Uterus (tissue), 2 donors: ENCODE measurements at regions not wholly inside any gene's neighbourhood (a gene's known extent, or its start where the extent isn't known, plus 50 kb on each side); places are given as distances from the start of the nearest gene placed in this dataset.

ENCODE experiments used
- POLR2A ChIP-seq, 2 donors: fragments of 450-650 bp; IDR thresholded peaks; one replicate each; pipeline ENCODE4 v1.6.1; 2016; ENCODE audit warnings: antibody characterized with exemption in 2 of 2, mild to moderate bottlenecking in 1 of 2, moderate library complexity in 1 of 2
- TF ChIP-seq, protein P1 (sequence below), 4 experiments: fragments of 200-600 bp in 2 of 4; fragments of 450-650 bp in 2 of 4; sonication (generic) in 2 of 4; IDR thresholded peaks; one replicate each; pipeline ENCODE4 v1.5.1; 2016 to 2019; ENCODE audit warnings: antibody characterized with exemption in 4 of 4, mild to moderate bottlenecking in 2 of 4, moderate library complexity in 1 of 4

DNA sequence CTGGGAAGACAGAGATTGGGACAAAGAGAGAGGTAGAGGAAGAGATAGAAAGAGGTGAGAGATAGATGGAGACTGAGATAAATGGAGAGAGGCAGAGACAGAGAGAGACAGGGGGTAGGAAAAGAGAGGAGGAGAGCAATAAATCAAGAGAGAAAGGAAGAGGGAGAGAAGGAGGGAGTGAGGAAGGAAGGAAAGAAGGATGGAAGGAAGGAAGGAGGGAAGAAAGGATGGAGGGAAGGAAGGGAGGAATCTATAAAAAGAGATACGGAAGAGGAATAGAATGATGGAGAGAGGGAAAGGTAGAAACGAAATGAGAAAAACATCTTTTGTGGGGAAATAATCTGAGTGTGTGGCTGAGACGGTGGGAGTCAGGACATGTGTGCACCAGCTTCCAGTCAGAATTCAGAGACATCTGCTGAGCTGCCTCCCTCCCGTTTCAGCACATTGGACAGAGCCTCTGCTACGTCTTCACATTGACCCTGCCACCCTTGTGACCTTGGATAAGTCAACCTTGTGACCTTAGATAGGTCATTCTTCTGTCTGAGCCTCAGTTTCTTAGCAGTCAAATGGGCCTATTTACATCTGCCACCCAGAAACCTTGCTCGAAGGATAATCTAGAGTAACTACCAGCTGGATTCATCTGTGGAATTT, 417.8 kb downstream of the MIAT start:
- TF ChIP-seq, protein P1, sequence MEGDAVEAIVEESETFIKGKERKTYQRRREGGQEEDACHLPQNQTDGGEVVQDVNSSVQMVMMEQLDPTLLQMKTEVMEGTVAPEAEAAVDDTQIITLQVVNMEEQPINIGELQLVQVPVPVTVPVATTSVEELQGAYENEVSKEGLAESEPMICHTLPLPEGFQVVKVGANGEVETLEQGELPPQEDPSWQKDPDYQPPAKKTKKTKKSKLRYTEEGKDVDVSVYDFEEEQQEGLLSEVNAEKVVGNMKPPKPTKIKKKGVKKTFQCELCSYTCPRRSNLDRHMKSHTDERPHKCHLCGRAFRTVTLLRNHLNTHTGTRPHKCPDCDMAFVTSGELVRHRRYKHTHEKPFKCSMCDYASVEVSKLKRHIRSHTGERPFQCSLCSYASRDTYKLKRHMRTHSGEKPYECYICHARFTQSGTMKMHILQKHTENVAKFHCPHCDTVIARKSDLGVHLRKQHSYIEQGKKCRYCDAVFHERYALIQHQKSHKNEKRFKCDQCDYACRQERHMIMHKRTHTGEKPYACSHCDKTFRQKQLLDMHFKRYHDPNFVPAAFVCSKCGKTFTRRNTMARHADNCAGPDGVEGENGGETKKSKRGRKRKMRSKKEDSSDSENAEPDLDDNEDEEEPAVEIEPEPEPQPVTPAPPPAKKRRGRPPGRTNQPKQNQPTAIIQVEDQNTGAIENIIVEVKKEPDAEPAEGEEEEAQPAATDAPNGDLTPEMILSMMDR (IDR thresholded peaks at IDR 0.05), result no peak
- TF ChIP-seq POLR2A (IDR thresholded peaks at IDR 0.05), result no peak
